HG02763 (cell line): ENCODE measurements at regions not wholly inside any gene's neighbourhood (a gene's known extent, or its start where the extent isn't known, plus 50 kb on each side); places are given as distances from the start of the nearest gene placed in this dataset.

Experiments
- ATAC-seq: cut with Tn5 transposase; IDR thresholded peaks from one replicate; pipeline ENCODE4 v1.9.1; 2021; ENCODE audit warnings: mild to moderate bottlenecking, moderate library complexity; ENCODE audit not compliant: unreplicated experiment

GRCh38 chr4:27181693-27182092, 321.1 kb downstream of the STIM2 start:
- ATAC-seq = no peak

GRCh38 chr4:27182211-27182610, 321.6 kb downstream of the STIM2 start:
- ATAC-seq = no peak

GRCh38 chr4:27184508-27185155, 324.0 kb downstream of the STIM2 start:
- no peak for ATAC-seq

- no peak for ATAC-seq
Measured at GRCh38 chr4:27186710-27187109, 326.1 kb downstream of the STIM2 start.

GRCh38 chr4:27187786-27188185, 327.1 kb downstream of the STIM2 start:
- no peak for ATAC-seq

GRCh38 chr4:27189683-27190082, 329.0 kb downstream of the STIM2 start:
- no peak for ATAC-seq

- ATAC-seq = no peak
Measured at GRCh38 chr4:27191592-27191991, 331.0 kb downstream of the STIM2 start.

GRCh38 chr4:27194599-27195176, 334.0 kb downstream of the STIM2 start:
- no peak for ATAC-seq

- ATAC-seq = no peak
Measured at GRCh38 chr4:27198246-27198645, 337.6 kb downstream of the STIM2 start.

GRCh38 chr4:27198971-27199370, 338.3 kb downstream of the STIM2 start:
- no peak for ATAC-seq

- no peak for ATAC-seq
Measured at GRCh38 chr4:27206009-27206408, 345.4 kb downstream of the STIM2 start.

- no peak for ATAC-seq
Measured at GRCh38 chr4:27210956-27211355, 350.3 kb downstream of the STIM2 start.

- no peak for ATAC-seq
Measured at GRCh38 chr4:27214010-27214409, 353.4 kb downstream of the STIM2 start.

- ATAC-seq = no peak
Measured at GRCh38 chr4:27215220-27215826, 354.7 kb downstream of the STIM2 start.

GRCh38 chr4:27217261-27217769, 356.7 kb downstream of the STIM2 start:
- ATAC-seq = no peak

- ATAC-seq = no peak
Measured at GRCh38 chr4:27218013-27218412, 357.4 kb downstream of the STIM2 start.

GRCh38 chr4:27223326-27223725, 362.7 kb downstream of the STIM2 start:
- ATAC-seq = no peak

- ATAC-seq = no peak
Measured at GRCh38 chr4:27233531-27233930, 372.9 kb downstream of the STIM2 start.

- no peak for ATAC-seq
Measured at GRCh38 chr4:27234306-27234899, 373.8 kb downstream of the STIM2 start.

- no peak for ATAC-seq
Measured at GRCh38 chr4:27239641-27240040, 379.0 kb downstream of the STIM2 start.

- no peak for ATAC-seq
Measured at GRCh38 chr4:27242217-27242616, 381.6 kb downstream of the STIM2 start.

- ATAC-seq = no peak
Measured at GRCh38 chr4:27245216-27245615, 384.6 kb downstream of the STIM2 start.
